Prostate gland (tissue), 2 donors: ENCODE measurements at regions not wholly inside any gene's neighbourhood (a gene's known extent, or its start where the extent isn't known, plus 50 kb on each side); places are given as distances from the start of the nearest gene placed in this dataset.

ENCODE experiments used
- DNase-seq: peaks from one replicate; pipeline ENCODE4 v3.0.0-alpha.2; 2019; ENCODE audit warnings: low spot score
- H3K27ac ChIP-seq, 2 donors: fragments of 200-600 bp; sonication (generic); 2 replicates each; pipeline ENCODE4 v1.5.1; 2017 to 2019
- H3K27me3 ChIP-seq: fragments of 200-600 bp; sonication (generic); replicated peaks from 2 replicates; pipeline ENCODE4 v1.5.1; 2019; ENCODE audit not compliant: insufficient read depth
- H3K36me3 ChIP-seq, 2 donors: fragments of 200-600 bp; sonication (generic); 1 replicate in 1 of 2; 2 replicates in 1 of 2; pipeline versions ENCODE4 v1.5.1 to v1.8.1; 2017 to 2019
- H3K4me1 ChIP-seq: fragments of 200-600 bp; sonication (generic); replicated peaks from 2 replicates; pipeline ENCODE4 v1.5.1; 2019
- H3K4me3 ChIP-seq, 2 donors: fragments of 200-600 bp; sonication (generic); 2 replicates each; pipeline ENCODE4 v1.5.1; 2017 to 2019
- H3K9me3 ChIP-seq: fragments of 200-600 bp; sonication (generic); 2 replicates; pipeline ENCODE4 v1.5.1; 2017
- CTCF ChIP-seq, 4 experiments: fragments of 200-600 bp in 2 of 4; fragments of 450-650 bp in 2 of 4; sonication (generic) in 2 of 4; IDR thresholded peaks; 1 replicate in 3 of 4; 2 replicates in 1 of 4; pipeline ENCODE4 v1.5.1; 2016 to 2019; ENCODE audit warnings: antibody characterized with exemption in 4 of 4, mild to moderate bottlenecking in 2 of 4, moderate library complexity in 2 of 4
- POLR2A ChIP-seq: fragments of 450-650 bp; IDR thresholded peaks from one replicate; pipeline ENCODE4 v1.6.1; 2016; ENCODE audit warnings: antibody characterized with exemption, mild to moderate bottlenecking
- POLR2AphosphoS5 ChIP-seq: sonication (generic); formaldehyde crosslinking; IDR thresholded peaks from one replicate; pipeline ENCODE4 v1.6.1; 2017; ENCODE audit warnings: antibody characterized with exemption
- WGBS: methylation state at CpG from one replicate; pipeline ENCODE4 v1.1.5; 2018; 5-methylcytosine and 5-hydroxymethylcytosine counted together
- intact Hi-C: fragments of 100-400 bp; cut with DNase I; formaldehyde crosslinking; loops from one replicate; pipeline ENCODE4 v1.14.2; 2022

DNA sequence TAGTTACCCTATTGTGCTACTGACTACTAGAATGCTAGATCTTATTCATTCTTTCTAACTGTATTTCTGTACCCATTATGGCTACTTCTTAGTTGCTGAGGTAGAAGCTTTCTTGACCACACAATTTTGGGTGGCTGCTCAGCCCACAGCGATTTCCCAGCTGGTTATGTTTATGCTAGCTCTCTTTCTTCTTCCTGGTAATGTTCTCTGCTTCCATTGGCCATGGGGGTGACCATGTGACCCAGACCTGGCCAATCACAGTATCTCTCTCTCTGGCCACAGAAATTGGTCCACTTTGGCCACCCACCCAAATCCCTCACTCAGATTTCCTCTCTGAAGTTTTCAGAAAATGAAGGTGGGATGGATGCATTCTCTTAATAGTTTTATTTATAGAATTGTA is 427.9 kb upstream of the CLINT1 start:
- no peaks in the 10 kb centered on the region for H3K27me3 ChIP-seq
- no peak for DNase-seq
- no peaks in the 10 kb centered on the region for H3K4me1 ChIP-seq
- no peaks in the 10 kb centered on the region for H3K36me3 ChIP-seq
- H3K4me3 ChIP-seq, result no peak overlapping the region
- 91% methylated on average over 1 of the region's 1 CpG for WGBS
- no peak overlapping the region for H3K27ac ChIP-seq
- no peaks in the 10 kb centered on the region for H3K9me3 ChIP-seq
- TF ChIP-seq CTCF (IDR thresholded peaks at IDR 0.05) (no peak), POLR2A (no peak), POLR2AphosphoS5 (no peak)
- intact Hi-C loops, result no loop called here

GRCh38 chr5:158285698-158286097 is 426.8 kb upstream of the CLINT1 start:
- no peaks in the 10 kb centered on the region for H3K36me3 ChIP-seq
- WGBS, result 75% methylated on average over 6 of the region's 6 CpGs
- H3K27ac ChIP-seq, result no peak overlapping the region
- H3K4me1 ChIP-seq, result no peaks in the 10 kb centered on the region
- no peak for TF ChIP-seq POLR2A
- TF ChIP-seq POLR2AphosphoS5, result no peak
- no peak for TF ChIP-seq CTCF (IDR thresholded peaks at IDR 0.05)
- no peak for DNase-seq
- no peaks in the 10 kb centered on the region for H3K27me3 ChIP-seq
- intact Hi-C loops, result no loop called here
- H3K4me3 ChIP-seq, result no peak overlapping the region
- no peaks in the 10 kb centered on the region for H3K9me3 ChIP-seq

- no peaks in the 10 kb centered on the region for H3K36me3 ChIP-seq
- H3K9me3 ChIP-seq, result no peaks in the 10 kb centered on the region
- H3K4me3 ChIP-seq, result no peak overlapping the region
- H3K27me3 ChIP-seq, result no peaks in the 10 kb centered on the region
- WGBS, result 92% methylated on average over 2 of the region's 2 CpGs
- TF ChIP-seq CTCF (IDR thresholded peaks at IDR 0.05), result no peak
- no peak for TF ChIP-seq POLR2A
- no peak for TF ChIP-seq POLR2AphosphoS5
- no peak for DNase-seq
- no peak overlapping the region for H3K27ac ChIP-seq
- no peaks in the 10 kb centered on the region for H3K4me1 ChIP-seq
- intact Hi-C loops, result no loop called here
These were observed 425.3 kb upstream of the CLINT1 start for GRCh38 chr5:158284242-158284641.

- no peak overlapping the region for H3K27ac ChIP-seq
- no peak for TF ChIP-seq POLR2AphosphoS5
- TF ChIP-seq CTCF (IDR thresholded peaks at IDR 0.05), result no peak
- TF ChIP-seq POLR2A, result no peak
- no peaks in the 10 kb centered on the region for H3K36me3 ChIP-seq
- no peak overlapping the region for H3K4me3 ChIP-seq
- no peak for DNase-seq
- intact Hi-C loops, result no loop called here
- 86% methylated on average over 4 of the region's 4 CpGs for WGBS
- H3K27me3 ChIP-seq, result no peaks in the 10 kb centered on the region
- no peaks in the 10 kb centered on the region for H3K9me3 ChIP-seq
- H3K4me1 ChIP-seq, result no peaks in the 10 kb centered on the region
These were observed 424.5 kb upstream of the CLINT1 start for GRCh38 chr5:158283397-158283796.

DNA sequence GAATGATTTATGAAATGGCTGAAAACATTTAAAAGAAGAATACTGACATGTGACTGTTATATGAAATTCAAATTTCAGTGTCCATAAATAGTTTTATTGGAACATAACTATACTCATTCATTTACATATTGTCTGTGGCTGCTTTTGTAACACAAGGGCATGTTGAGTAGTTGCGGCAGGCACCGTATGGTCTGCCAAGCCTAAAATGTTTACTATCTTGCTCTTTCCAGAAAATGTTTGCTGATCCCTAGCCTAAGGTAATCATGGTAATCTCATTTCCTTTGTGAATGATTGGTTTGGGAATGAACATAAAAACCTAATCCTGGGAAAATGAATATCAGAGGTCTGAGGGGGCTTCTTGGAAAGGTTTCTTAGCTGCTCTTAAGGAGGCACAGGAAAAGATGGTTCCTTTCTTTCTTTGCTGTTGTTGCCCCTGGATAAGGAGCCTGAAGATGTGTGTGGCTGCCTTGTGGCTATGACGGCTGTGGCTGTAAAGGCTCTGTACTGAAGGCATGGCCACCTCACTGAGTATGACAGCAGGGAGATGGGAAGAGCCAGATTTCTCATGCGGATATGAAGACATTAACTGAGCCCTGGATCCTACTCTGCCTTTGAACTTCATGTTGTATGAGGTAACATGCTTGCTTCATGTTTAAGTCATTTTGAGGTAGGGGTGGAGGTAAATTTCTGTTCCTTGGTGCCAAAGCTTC is 419.4 kb upstream of the CLINT1 start:
- DNase-seq, result no peak
- 79% methylated on average over 4 of the region's 4 CpGs for WGBS
- TF ChIP-seq POLR2AphosphoS5 (no peak), CTCF (IDR thresholded peaks at IDR 0.05) (no peak), POLR2A (no peak)
- H3K9me3 ChIP-seq, result no peaks in the 10 kb centered on the region
- intact Hi-C loops, result no loop called here
- H3K4me1 ChIP-seq, result no peaks in the 10 kb centered on the region
- no peak overlapping the region for H3K4me3 ChIP-seq
- H3K27me3 ChIP-seq, result no peaks in the 10 kb centered on the region
- no peak overlapping the region for H3K27ac ChIP-seq
- no peaks in the 10 kb centered on the region for H3K36me3 ChIP-seq
